Adrenal gland (tissue), 9 donors: ENCODE measurements at regions not wholly inside any gene's neighbourhood (a gene's known extent, or its start where the extent isn't known, plus 50 kb on each side); places are given as distances from the start of the nearest gene placed in this dataset.

Experiments
- DNase-seq, 7 donors: peaks; one replicate each; pipeline ENCODE4 v3.0.0-alpha.2; 2019 to 2020
- H3K27ac ChIP-seq, 5 donors: fragments of 200-600 bp; sonication (generic) in 4 of 5; 1 replicate in 3 of 5; 2 replicates in 2 of 5; pipeline versions ENCODE4 v1.5.1 to v1.8.0; 2016 to 2020; ENCODE audit warnings: mild to moderate bottlenecking in 1 of 5
- H3K27me3 ChIP-seq: fragments of 200-600 bp; 2 replicates; pipeline ENCODE4 v1.8.0; 2021
- H3K36me3 ChIP-seq, 2 donors: fragments of 200-600 bp; replicated peaks in 1 of 2; 1 replicate in 1 of 2; 2 replicates in 1 of 2; pipeline versions ENCODE4 v1.5.1 to v1.8.0; 2018 to 2022
- H3K4me1 ChIP-seq, 2 donors: fragments of 200-600 bp; replicated peaks in 1 of 2; 1 replicate in 1 of 2; 2 replicates in 1 of 2; pipeline versions ENCODE4 v1.5.1 to v1.8.0; 2018 to 2021
- H3K4me3 ChIP-seq, 4 donors: fragments of 200-600 bp; sonication (generic) in 3 of 4; one replicate each; pipeline ENCODE4 v1.5.1; 2016 to 2018
- H3K9me3 ChIP-seq, 3 donors: fragments of 200-600 bp; sonication (generic) in 1 of 3; replicated peaks in 1 of 3; 1 replicate in 2 of 3; 2 replicates in 1 of 3; pipeline versions ENCODE4 v1.5.1 to v1.8.0; 2016 to 2021
- POLR2A ChIP-seq, 2 donors: fragments of 450-650 bp; IDR thresholded peaks; one replicate each; pipeline ENCODE4 v1.6.1; 2017; ENCODE audit warnings: antibody characterized with exemption in 2 of 2, mild to moderate bottlenecking in 2 of 2, moderate library complexity in 1 of 2
- WGBS, 4 donors: extraction: QIAGEN DNeasy Blood & Tissue Kit in 2 of 4; methylation state at CpG; one replicate each; pipeline versions ENCODE4 v1.1.5 to v1.1.7; 2013 to 2017; 5-methylcytosine and 5-hydroxymethylcytosine counted together
- intact Hi-C, 2 donors: fragments of 100-400 bp; cut with DNase I; formaldehyde crosslinking; loops; one replicate each; pipeline versions ENCODE4 v1.14.1 to v1.15.0; 2022 to 2023
- TF ChIP-seq, protein P1 (sequence below), 6 experiments: fragments of 450-650 bp in 4 of 6; fragments of 200-600 bp in 2 of 6; sonication (generic) in 1 of 6; IDR thresholded peaks; 1 replicate in 5 of 6; 2 replicates in 1 of 6; pipeline versions ENCODE4 v1.5.1 to v1.8.0; 2016 to 2021; ENCODE audit warnings: antibody characterized with exemption in 6 of 6, mild to moderate bottlenecking in 2 of 6, moderate library complexity in 1 of 6
- donor health status: healthy with polysubstance abuse.
- donor health status: Bipolar disorder and iron deficiency.
- donor health status: DM: yes; HTN: yes; CAD: no.
- donor health status: DM: no; HTN: no; CAD: no.
- donor health status: DM: no; HTN: no; CAD: no.

GRCh38 chr3:106717178-106717780, 660.0 kb upstream of the CCDC54 start:
- intact Hi-C loops: no loop called here
- TF ChIP-seq POLR2A (IDR thresholded peaks at IDR 0.05): no peak
- TF ChIP-seq, protein P1, sequence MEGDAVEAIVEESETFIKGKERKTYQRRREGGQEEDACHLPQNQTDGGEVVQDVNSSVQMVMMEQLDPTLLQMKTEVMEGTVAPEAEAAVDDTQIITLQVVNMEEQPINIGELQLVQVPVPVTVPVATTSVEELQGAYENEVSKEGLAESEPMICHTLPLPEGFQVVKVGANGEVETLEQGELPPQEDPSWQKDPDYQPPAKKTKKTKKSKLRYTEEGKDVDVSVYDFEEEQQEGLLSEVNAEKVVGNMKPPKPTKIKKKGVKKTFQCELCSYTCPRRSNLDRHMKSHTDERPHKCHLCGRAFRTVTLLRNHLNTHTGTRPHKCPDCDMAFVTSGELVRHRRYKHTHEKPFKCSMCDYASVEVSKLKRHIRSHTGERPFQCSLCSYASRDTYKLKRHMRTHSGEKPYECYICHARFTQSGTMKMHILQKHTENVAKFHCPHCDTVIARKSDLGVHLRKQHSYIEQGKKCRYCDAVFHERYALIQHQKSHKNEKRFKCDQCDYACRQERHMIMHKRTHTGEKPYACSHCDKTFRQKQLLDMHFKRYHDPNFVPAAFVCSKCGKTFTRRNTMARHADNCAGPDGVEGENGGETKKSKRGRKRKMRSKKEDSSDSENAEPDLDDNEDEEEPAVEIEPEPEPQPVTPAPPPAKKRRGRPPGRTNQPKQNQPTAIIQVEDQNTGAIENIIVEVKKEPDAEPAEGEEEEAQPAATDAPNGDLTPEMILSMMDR (IDR thresholded peaks at IDR 0.05): no peak
- Histone ChIP-seq H3K4me1 (no peaks in the 10 kb centered on the region), H3K36me3 (no peaks in the 10 kb centered on the region), H3K27me3 (no peaks in the 10 kb centered on the region), H3K4me3 (no peak overlapping the region), H3K9me3 (no peaks in the 10 kb centered on the region), H3K27ac (no peak overlapping the region)
- no peak for DNase-seq
- 43 to 73% (median 63%) methylated on average over 1 of the region's 1 CpG for WGBS, 4 donors

GRCh38 chr3:106719077-106719476, 658.2 kb upstream of the CCDC54 start:
- DNase-seq: no peak
- Histone ChIP-seq H3K9me3 (no peaks in the 10 kb centered on the region), H3K4me3 (no peak overlapping the region), H3K27ac (no peak overlapping the region), H3K36me3 (no peaks in the 10 kb centered on the region), H3K27me3 (no peaks in the 10 kb centered on the region), H3K4me1 (no peaks in the 10 kb centered on the region)
- intact Hi-C loops: no loop called here
- TF ChIP-seq, protein P1 (IDR thresholded peaks at IDR 0.05): no peak
- TF ChIP-seq POLR2A (IDR thresholded peaks at IDR 0.05): no peak

DNA sequence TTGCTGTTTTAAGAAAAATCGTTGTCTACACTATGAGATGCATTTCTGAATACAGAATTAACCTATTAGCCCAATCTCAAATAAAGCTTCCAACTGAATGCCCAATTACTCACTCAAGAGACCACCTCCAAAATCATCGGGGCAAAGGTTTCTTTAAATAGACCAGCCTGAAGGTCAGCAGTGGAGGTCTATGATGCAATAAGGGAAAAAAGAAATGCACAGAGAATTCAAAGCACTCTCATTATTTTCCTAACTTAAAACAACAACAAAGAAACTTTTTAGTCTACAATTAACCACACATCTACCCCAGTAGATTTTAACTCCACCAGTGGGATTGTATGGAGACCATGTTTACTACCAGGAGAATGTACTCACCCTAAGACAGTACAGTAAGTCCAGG, 657.7 kb upstream of the CCDC54 start:
- H3K36me3 ChIP-seq: no peaks in the 10 kb centered on the region
- intact Hi-C loops: no loop called here
- no peaks in the 10 kb centered on the region for H3K9me3 ChIP-seq
- TF ChIP-seq, protein P1 (IDR thresholded peaks at IDR 0.05): no peak
- TF ChIP-seq POLR2A (IDR thresholded peaks at IDR 0.05): no peak
- 43 to 46% (median 44%) methylated on average over 2 of the region's 2 CpGs for WGBS, 4 donors
- H3K27me3 ChIP-seq: no peaks in the 10 kb centered on the region
- H3K4me1 ChIP-seq: no peaks in the 10 kb centered on the region
- no peak overlapping the region for H3K27ac ChIP-seq
- H3K4me3 ChIP-seq: no peak overlapping the region
- no peak for DNase-seq

GRCh38 chr3:106720510-106720909, 656.7 kb upstream of the CCDC54 start:
- intact Hi-C loops: no loop called here
- TF ChIP-seq, protein P1 (IDR thresholded peaks at IDR 0.05): no peak
- no peak for TF ChIP-seq POLR2A (IDR thresholded peaks at IDR 0.05)
- Histone ChIP-seq H3K9me3 (no peaks in the 10 kb centered on the region), H3K36me3 (no peaks in the 10 kb centered on the region), H3K4me1 (no peaks in the 10 kb centered on the region), H3K27ac (no peak overlapping the region), H3K4me3 (no peak overlapping the region), H3K27me3 (no peaks in the 10 kb centered on the region)
- 87 to 95% (median 93%) methylated on average over 6 to 9 of the region's 9 CpGs for WGBS, 4 donors
- DNase-seq: no peak
